GM19328 (cell line): ENCODE measurements at regions not wholly inside any gene's neighbourhood (a gene's known extent, or its start where the extent isn't known, plus 50 kb on each side); places are given as distances from the start of the nearest gene placed in this dataset.
"Not testable (repeated sequence)": the region's sequence is repeated elsewhere in the genome, so short reads cannot be mapped to it uniquely, and the experiment has no call there.

ENCODE experiments used
- ATAC-seq: cut with Tn5 transposase; IDR thresholded peaks from one replicate; pipeline ENCODE4 v1.9.1; 2021; ENCODE audit warnings: mild to moderate bottlenecking, moderate library complexity; ENCODE audit not compliant: unreplicated experiment

DNA sequence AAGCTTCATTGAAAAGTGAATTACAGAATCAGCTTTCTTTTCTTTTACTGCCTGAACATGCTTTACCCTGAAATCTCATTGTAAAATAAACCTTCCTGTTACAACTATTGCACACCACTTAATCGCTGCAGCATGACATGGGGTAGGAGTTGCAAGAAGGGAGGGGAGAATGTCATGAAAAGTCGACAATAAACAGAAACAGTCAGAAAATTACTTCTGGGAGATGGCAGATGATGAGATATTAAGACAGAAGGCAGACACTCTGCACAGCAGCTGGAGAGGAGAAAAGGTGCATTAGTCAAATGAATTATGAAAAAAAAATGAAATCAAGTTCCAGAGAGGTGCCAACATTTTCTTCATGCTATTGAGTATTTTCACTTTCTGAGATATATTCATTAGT lies 287.7 kb downstream of the PCDH7 start:
- no peak for ATAC-seq

GRCh38 chr4:31009926-31010325 lies 289.8 kb downstream of the PCDH7 start:
- ATAC-seq = no peak

DNA sequence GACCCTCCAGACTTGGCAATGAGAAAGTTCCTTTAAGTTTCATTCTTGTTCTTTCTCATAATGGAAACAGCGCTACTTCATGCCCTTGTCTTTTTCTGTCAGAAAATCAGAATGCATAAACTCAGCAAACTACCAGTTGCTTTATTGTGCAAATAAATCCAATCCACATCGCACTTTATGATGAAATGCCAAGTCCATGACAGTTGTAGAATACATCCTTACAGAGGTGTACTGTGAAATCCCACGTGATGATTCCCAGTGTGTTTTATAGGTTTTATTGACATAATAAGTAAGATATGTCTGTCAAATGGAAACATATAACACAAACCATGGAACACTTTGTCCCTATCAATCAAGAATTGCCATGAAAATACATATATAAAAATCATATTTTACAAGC lies 295.0 kb downstream of the PCDH7 start:
- ATAC-seq = no peak

DNA sequence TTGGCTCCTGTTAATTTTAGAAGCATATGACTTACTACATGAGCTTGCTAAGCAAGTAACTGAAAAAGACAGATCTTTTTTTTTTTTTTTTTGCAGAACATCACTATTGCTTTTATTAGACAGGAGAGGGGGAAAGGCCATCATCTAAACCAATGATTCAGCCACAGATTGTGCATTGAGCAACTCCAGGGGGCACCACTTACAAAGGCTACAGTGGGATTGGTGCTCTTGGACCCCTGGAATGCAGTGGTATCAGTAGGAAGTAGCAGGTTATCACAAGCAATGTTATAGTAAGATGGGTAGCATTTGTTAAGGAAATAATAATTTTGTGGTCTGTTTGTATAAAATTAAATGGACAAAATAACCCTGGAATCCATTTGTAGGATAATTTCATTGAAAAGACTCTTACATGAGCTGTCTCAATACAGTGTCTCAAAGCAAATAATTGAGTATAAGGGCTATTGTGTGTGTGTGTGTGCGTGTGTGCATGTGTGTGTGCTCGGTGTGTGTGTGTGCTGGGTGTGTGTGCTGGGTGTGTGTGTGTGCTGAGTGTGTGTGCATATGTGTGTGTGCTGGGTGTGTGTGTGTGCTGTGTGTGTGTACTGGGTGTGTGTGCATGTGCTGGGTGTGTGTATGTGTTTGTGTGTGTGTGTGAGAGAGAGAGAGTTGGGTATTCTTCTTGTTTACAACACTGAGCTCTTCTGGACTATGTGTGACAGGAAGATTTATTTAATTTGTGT lies 296.3 kb downstream of the PCDH7 start:
- ATAC-seq = no peak

DNA sequence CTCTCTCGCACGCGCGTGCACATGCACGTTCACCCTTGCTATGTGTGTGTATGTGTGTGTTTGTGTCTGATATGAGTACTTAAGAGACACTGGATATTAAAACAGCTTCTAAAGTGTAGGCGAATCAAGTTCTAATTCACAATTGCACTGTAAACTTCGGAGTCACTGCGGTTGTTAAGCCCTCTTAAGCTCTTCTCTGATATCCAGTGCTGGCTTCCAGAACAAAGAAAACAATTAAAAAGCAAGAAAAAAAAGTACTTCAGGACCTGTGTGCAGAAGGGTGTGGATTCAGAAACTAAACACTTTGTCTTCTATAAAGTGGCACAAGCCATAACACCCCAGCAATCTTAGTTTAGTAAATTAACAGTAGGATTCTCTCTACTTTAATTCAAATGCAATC lies 300.2 kb downstream of the PCDH7 start:
- ATAC-seq = no peak

- no peak for ATAC-seq
Measured at GRCh38 chr4:31021008-31021407, 300.8 kb downstream of the PCDH7 start.

DNA sequence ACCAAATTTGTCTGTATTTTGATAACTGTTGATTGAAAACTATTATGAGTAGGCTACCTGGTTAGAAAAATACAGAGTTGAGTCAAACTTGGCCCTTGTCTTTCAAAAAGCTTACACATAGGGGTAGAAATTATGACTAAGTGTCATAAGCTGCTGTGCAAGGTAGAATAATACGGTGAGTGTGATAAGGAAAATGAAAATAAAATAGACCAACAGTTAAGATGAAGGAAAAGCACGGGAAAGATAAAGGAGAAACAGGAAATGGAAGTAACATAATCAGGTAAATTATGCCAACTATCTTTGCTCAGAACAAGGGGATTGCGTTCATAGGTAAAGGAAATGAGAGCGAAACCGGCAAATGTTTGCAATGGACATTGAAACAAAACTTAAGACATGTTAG lies 302.5 kb downstream of the PCDH7 start:
- ATAC-seq = no peak

DNA sequence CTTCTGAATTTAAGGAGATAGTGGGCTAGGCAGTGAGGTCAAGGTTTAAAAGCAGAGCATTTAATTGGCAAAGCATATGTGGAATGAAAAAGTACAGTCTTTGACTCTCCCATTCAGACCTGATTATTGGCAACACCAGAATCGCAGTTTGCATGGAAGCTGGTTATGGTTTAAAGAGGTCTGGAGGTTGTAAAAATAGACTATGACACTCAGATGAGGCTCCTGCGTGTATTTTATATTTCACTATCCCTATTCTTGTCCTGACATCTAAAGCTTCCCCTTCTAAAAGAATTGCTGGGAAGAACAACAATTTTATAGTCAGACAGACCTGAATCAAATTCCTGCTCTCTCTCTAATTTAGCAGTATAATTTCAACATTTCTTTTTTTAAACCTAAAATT lies 302.9 kb downstream of the PCDH7 start:
- ATAC-seq = no peak

DNA sequence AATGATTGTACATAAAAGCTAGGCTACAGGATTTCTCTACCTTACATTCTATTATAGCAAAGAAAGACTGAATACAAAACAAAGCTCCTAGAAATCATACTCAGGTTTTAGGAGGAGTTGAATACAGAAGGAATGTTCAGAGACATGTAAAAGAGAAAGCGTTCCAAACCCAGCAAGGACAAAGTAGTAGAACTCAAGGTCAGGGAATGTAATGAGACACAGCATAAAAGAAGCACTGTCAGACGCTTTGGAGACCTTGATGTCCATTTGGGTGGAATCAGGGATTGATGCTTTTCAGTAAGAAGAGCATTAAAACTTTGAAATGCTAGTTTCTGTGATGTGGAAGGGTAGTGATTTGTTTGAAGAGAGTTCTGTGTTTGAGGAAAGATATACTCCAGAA lies 303.6 kb downstream of the PCDH7 start:
- ATAC-seq = no peak

GRCh38 chr4:31024781-31025180 lies 304.6 kb downstream of the PCDH7 start:
- ATAC-seq = not testable (repeated sequence)

DNA sequence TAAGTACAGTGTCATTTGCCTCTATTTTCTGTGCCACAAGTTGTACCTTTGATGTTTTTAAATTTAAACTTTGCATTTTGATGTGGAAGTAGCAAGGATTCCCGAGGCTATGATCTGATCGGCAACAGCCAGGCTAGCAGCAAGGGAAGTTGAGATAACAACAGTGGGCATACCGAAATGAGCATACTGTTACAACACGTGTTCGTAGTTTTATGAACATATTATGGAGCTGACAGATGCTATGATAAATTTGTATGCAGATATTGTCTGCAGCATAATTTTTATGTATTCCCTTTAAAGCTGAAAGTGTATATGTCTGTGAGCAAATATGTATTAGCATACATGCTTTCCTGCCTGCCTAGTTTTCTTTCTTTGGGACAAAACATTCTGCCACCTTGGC lies 306.1 kb downstream of the PCDH7 start:
- no peak for ATAC-seq

DNA sequence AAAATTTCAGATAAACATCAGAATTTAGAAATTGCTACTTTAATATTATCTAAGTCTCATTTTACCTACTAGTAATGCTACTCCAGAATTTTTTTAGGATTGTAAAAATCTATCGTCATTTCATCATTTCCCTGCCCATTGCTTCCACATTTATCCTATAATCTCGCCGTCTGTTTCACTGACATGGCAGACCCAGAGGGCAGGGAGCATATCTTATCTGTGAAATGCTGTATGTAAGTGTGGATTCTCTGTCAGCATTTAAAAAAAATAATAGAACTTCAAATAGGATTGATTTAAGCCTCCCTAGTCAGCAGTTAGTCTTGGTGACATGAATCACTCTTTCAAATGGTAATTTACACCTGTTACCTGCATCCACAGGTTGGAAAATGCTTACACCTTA lies 314.4 kb downstream of the PCDH7 start:
- ATAC-seq = no peak

DNA sequence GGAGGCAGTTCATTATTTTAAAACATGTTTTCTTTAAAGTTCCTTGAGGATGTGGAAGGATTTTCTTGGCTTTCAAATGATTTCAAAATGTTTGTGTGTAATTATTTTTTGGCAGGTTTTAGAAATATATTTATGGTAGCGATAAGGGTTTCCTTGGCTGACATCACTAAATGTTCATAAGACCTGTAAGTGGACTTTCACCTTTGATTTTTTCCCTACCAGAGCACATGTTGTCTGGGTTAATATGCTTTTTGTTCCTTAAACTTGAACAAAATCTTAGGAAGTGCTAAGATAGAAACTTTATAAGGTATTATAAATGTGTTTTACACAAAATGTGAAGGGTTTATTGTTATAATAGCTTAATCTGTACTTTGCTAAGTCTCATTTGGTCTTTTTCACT lies 315.6 kb downstream of the PCDH7 start:
- ATAC-seq = no peak

GRCh38 chr4:31037703-31038102 lies 317.5 kb downstream of the PCDH7 start:
- ATAC-seq = no peak

DNA sequence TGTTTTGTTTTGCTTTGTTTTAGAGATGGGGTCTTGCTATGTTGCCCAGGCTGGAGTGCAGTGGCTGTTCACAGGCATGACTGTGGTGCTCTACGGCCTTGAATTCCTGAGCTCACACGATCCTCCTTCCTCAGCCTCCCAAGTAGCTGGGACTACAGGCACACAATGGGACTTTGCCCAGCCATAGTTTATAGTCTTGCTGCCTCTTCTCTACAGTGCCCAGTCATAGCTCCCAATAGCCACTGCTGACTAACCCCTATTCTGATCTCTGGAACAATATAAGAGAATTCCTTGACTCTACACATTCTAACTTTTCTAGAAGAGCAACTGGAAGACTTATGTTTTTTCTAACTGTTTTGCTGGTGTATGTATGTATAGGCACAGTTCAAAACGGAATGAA lies 319.2 kb downstream of the PCDH7 start:
- ATAC-seq = no peak

- no peak for ATAC-seq
Measured at GRCh38 chr4:31040106-31040505, 319.9 kb downstream of the PCDH7 start.

DNA sequence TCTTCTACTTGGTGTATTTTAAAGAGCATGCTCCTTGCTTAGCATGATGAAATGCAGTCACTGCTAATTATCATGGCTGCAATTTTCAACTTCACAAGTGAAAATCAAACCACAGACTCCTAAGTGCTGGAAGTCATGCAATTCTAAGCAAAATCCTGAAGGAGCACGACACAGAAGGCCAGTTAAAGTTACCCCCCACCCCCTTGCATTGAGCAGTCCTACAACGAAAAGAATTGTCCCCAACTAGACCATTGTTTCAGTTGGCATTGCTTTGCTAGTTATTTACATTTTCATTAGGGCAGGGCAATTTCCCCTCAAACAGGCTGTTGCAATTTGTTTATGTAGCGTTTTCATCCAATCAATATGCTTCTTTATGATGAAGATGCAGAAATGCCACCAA lies 321.2 kb downstream of the PCDH7 start:
- ATAC-seq = no peak

GRCh38 chr4:31041853-31042252 lies 321.7 kb downstream of the PCDH7 start:
- ATAC-seq = no peak

GRCh38 chr4:31043382-31044062 lies 323.4 kb downstream of the PCDH7 start:
- no peak for ATAC-seq

DNA sequence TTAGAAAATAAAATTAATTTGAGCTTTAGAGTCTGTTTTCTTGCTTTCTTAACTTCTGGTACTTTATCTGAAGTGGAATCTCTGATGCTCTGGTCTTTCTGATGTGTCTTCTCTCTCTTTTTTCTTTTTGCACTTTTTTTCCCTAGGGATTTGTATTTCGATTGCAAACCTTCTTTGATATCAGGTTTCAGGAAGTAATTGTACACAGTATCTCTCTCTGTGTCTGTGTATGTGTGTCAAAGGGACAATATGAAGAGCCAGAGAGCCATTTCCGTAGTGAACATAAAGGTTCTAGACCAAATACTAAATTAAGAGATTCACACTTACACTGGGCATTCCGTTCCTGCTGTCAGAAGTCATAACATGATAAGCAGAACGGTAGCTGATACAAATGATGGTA lies 325.0 kb downstream of the PCDH7 start:
- ATAC-seq = no peak

GRCh38 chr4:31045724-31046318 lies 325.7 kb downstream of the PCDH7 start:
- ATAC-seq = no peak

DNA sequence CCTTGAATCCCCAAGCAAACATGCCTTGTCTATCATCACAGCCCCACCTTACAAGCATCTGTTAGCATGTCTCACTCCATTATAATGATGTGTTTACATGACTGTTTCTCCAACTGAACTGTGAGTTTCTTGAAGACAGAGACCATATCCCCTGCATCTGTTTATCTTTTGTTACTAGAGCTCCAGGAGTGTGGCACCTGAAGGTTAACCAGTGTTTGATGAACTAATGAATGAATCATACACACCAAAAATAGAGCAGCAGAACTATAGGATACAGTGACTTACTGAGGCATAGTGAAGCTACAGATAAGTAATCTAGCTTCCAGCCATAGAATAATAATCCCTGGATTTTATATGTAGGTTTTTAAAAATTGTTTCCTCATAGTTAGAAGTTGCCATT lies 331.0 kb downstream of the PCDH7 start:
- ATAC-seq = no peak
